WTC11 (cell line): ENCODE measurements at regions not wholly inside any gene's neighbourhood (a gene's known extent, or its start where the extent isn't known, plus 50 kb on each side); places are given as distances from the start of the nearest gene placed in this dataset.
A peak's percentile ranks its signal among the peaks of the same experiment; 100 is the strongest.

Experiments
- ATAC-seq: fragments of 200-7000 bp; cut with Tn5 transposase; 2 replicates; pipeline ENCODE4 v1.10.0; 2021; ENCODE audit warnings: mild to moderate bottlenecking, moderate library complexity
- CTCF ChIA-PET: fragments of 300-600 bp; sonication (Branson Sonifier 250); formaldehyde crosslinking; loops from one replicate; lab custom pipeline; 2021; ENCODE audit warnings: antibody characterized with exemption; lab: Charles Lee
- POLR2A ChIA-PET: fragments of 350-600 bp; sonication (Branson Sonifier 250); formaldehyde crosslinking; loops from one replicate; lab custom pipeline; 2021; ENCODE audit warnings: antibody characterized with exemption; lab: Charles Lee
- DNase-seq: peaks from one replicate; pipeline ENCODE4 v3.0.0; 2021; ENCODE audit warnings: low spot score
- H3K27ac Mint-ChIP-seq: 2 replicates; pipeline ENCODE4 v1.8.0; 2021; ENCODE audit warnings: mixed read lengths
- H3K27me3 Mint-ChIP-seq: 2 replicates; pipeline ENCODE4 v1.8.0; 2021; ENCODE audit warnings: low read depth, mild to moderate bottlenecking, moderate library complexity, mixed read lengths
- H3K36me3 Mint-ChIP-seq: 2 replicates; pipeline ENCODE4 v1.8.0; 2021; ENCODE audit warnings: mixed read lengths
- H3K4me1 Mint-ChIP-seq: 2 replicates; pipeline ENCODE4 v1.8.0; 2022; ENCODE audit warnings: mixed read lengths
- H3K4me3 Mint-ChIP-seq: 2 replicates; pipeline ENCODE4 v1.8.0; 2021; ENCODE audit warnings: mild to moderate bottlenecking, moderate library complexity, mixed read lengths
- H3K9me3 Mint-ChIP-seq: 2 replicates; pipeline ENCODE4 v1.8.0; 2021; ENCODE audit warnings: mixed read lengths
- ATF3 ChIP-seq: sonication (generic); formaldehyde crosslinking; conservative IDR thresholded peaks from 2 replicates; pipeline ENCODE4 v1.8.1; 2022; ENCODE audit warnings: mild to moderate bottlenecking, missing genetic modification reagents
- ETV6 ChIP-seq: sonication (generic); formaldehyde crosslinking; IDR thresholded peaks from 2 replicates; pipeline ENCODE4 v1.8.1; 2022; ENCODE audit warnings: mild to moderate bottlenecking, missing genetic modification reagents
- FOXP1 ChIP-seq: sonication (generic); formaldehyde crosslinking; IDR thresholded peaks from 2 replicates; pipeline ENCODE4 v1.8.0; 2022; ENCODE audit warnings: missing genetic modification reagents, mild to moderate bottlenecking, moderate library complexity, borderline replicate concordance
- GABPB1 ChIP-seq: sonication (generic); formaldehyde crosslinking; IDR thresholded peaks from 2 replicates; pipeline ENCODE4 v1.8.1; 2023; ENCODE audit warnings: mild to moderate bottlenecking, missing genetic modification reagents
- IRF1 ChIP-seq: sonication (generic); formaldehyde crosslinking; IDR thresholded peaks from 2 replicates; pipeline ENCODE4 v1.8.0; 2023; ENCODE audit warnings: missing genetic modification reagents
- IRF2 ChIP-seq: sonication (generic); formaldehyde crosslinking; IDR thresholded peaks from 2 replicates; pipeline ENCODE4 v1.8.0; 2022; ENCODE audit warnings: low read depth, missing genetic modification reagents, borderline replicate concordance
- JUN ChIP-seq: sonication (generic); formaldehyde crosslinking; IDR thresholded peaks from 2 replicates; pipeline ENCODE4 v1.8.0; 2023; ENCODE audit warnings: mild to moderate bottlenecking, missing genetic modification reagents
- NFATC4 ChIP-seq: fragments of 250-450 bp; sonication (Bioruptor Pico); IDR thresholded peaks from 2 replicates; pipeline ENCODE4 v1.9.0; 2021; ENCODE audit warnings: mild to moderate bottlenecking
- NFE2L1 ChIP-seq: sonication (generic); formaldehyde crosslinking; IDR thresholded peaks from 2 replicates; pipeline ENCODE4 v1.8.1; 2023; ENCODE audit warnings: missing genetic modification reagents
- NR1H2 ChIP-seq: sonication (generic); formaldehyde crosslinking; IDR thresholded peaks from 2 replicates; pipeline ENCODE4 v1.9.0; 2021; ENCODE audit warnings: mild to moderate bottlenecking, moderate library complexity, missing genetic modification reagents
- NR2C2 ChIP-seq: sonication (generic); formaldehyde crosslinking; IDR thresholded peaks from 2 replicates; pipeline ENCODE4 v1.8.0; 2022; ENCODE audit warnings: mild to moderate bottlenecking, missing genetic modification reagents
- OVOL2 ChIP-seq: fragments of 250-450 bp; sonication (Bioruptor Pico); IDR thresholded peaks from 2 replicates; pipeline ENCODE4 v1.9.0; 2021; ENCODE audit warnings: mild to moderate bottlenecking, borderline replicate concordance
- PRDM15 ChIP-seq: sonication (generic); formaldehyde crosslinking; IDR thresholded peaks from 2 replicates; pipeline ENCODE4 v1.8.0; 2022; ENCODE audit warnings: missing genetic modification reagents
- PREB ChIP-seq: sonication (generic); formaldehyde crosslinking; IDR thresholded peaks from 2 replicates; pipeline ENCODE4 v1.8.1; 2022; ENCODE audit warnings: mild to moderate bottlenecking, missing genetic modification reagents, moderate library complexity, borderline replicate concordance
- SMAD3 ChIP-seq: sonication (generic); formaldehyde crosslinking; IDR thresholded peaks from 2 replicates; pipeline ENCODE4 v1.8.0; 2022; ENCODE audit warnings: missing genetic modification reagents, mild to moderate bottlenecking, borderline replicate concordance
- SP1 ChIP-seq: sonication (generic); formaldehyde crosslinking; conservative IDR thresholded peaks from 2 replicates; pipeline ENCODE4 v1.8.1; 2022; ENCODE audit warnings: missing genetic modification reagents
- STAT6 ChIP-seq: sonication (generic); formaldehyde crosslinking; conservative IDR thresholded peaks from 2 replicates; pipeline ENCODE4 v1.8.1; 2023; ENCODE audit warnings: mild to moderate bottlenecking, low read depth, missing genetic modification reagents, moderate library complexity
- TEAD4 ChIP-seq: sonication (generic); formaldehyde crosslinking; IDR thresholded peaks from 2 replicates; pipeline ENCODE4 v1.8.0; 2022; ENCODE audit warnings: mild to moderate bottlenecking, missing genetic modification reagents
- ZMAT4 ChIP-seq: fragments of 250-450 bp; sonication (Bioruptor Pico); IDR thresholded peaks from 2 replicates; pipeline ENCODE4 v1.9.0; 2021; ENCODE audit warnings: mild to moderate bottlenecking
- ZNF138 ChIP-seq: sonication (generic); formaldehyde crosslinking; conservative IDR thresholded peaks from 2 replicates; pipeline ENCODE4 v1.8.1; 2022; ENCODE audit warnings: mild to moderate bottlenecking, moderate library complexity, missing genetic modification reagents
- ZNF232 ChIP-seq: sonication (generic); formaldehyde crosslinking; IDR thresholded peaks from 2 replicates; pipeline ENCODE4 v1.8.0; 2022; ENCODE audit warnings: mild to moderate bottlenecking, missing genetic modification reagents
- TF ChIP-seq, protein P1 (sequence below): sonication (generic); formaldehyde crosslinking; IDR thresholded peaks from 2 replicates; pipeline ENCODE4 v1.8.1; 2023; ENCODE audit warnings: mild to moderate bottlenecking, missing genetic modification reagents
- TF ChIP-seq, protein P2 (sequence below): fragments of 250-450 bp; sonication (Bioruptor Pico); conservative IDR thresholded peaks from 2 replicates; pipeline ENCODE4 v1.9.0; 2021; ENCODE audit warnings: mild to moderate bottlenecking

GRCh38 chr3:187521546-187521945 is 148.6 kb downstream of the SST start:
- peaks cover 9% of the 10 kb centered on the region; the same call in 1 of the 2 replicates for H3K9me3 Mint-ChIP-seq
- no peak for ATAC-seq
- no peak overlapping the region for H3K4me3 Mint-ChIP-seq
- peaks cover 40% of the 10 kb centered on the region for H3K4me1 Mint-ChIP-seq
- ChIA-PET CTCF (no interaction called here), POLR2A (interaction anchor here (0.7 kb wide), 1 partner anchor 1723 kb away, joined by 6 read pairs; no protein-coding TSS in a partner anchor)
- H3K27me3 Mint-ChIP-seq: no peaks in the 10 kb centered on the region
- no peak overlapping the region for H3K27ac Mint-ChIP-seq
- no peak for DNase-seq
- TF ChIP-seq TEAD4: no peak
- TF ChIP-seq FOXP1: no peak
- no peak for TF ChIP-seq NFE2L1 (CRISPR knock-in tag)
- no peak for TF ChIP-seq SMAD3 (CRISPR knock-in tag)
- TF ChIP-seq, protein P1, sequence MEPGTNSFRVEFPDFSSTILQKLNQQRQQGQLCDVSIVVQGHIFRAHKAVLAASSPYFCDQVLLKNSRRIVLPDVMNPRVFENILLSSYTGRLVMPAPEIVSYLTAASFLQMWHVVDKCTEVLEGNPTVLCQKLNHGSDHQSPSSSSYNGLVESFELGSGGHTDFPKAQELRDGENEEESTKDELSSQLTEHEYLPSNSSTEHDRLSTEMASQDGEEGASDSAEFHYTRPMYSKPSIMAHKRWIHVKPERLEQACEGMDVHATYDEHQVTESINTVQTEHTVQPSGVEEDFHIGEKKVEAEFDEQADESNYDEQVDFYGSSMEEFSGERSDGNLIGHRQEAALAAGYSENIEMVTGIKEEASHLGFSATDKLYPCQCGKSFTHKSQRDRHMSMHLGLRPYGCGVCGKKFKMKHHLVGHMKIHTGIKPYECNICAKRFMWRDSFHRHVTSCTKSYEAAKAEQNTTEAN: no peak
- TF ChIP-seq SP1 (CRISPR knock-in tag): no peak
- no peak for TF ChIP-seq NFATC4 (CRISPR knock-in tag)
- TF ChIP-seq ZMAT4: no peak
- TF ChIP-seq GABPB1 (CRISPR knock-in tag): no peak
- TF ChIP-seq NR1H2 (CRISPR knock-in tag): no peak
- no peak for TF ChIP-seq ZNF232 (CRISPR knock-in tag)
- no peak for TF ChIP-seq PRDM15 (CRISPR knock-in tag)
- no peak for TF ChIP-seq OVOL2 (CRISPR knock-in tag)
- no peak for TF ChIP-seq JUN (CRISPR knock-in tag)
- no peak for TF ChIP-seq ATF3 (CRISPR knock-in tag)
- TF ChIP-seq IRF1 (CRISPR knock-in tag): no peak
- no peak for TF ChIP-seq ETV6 (CRISPR knock-in tag)
- no peak for TF ChIP-seq ZNF138 (CRISPR knock-in tag)
- no peaks in the 10 kb centered on the region for H3K36me3 Mint-ChIP-seq

DNA sequence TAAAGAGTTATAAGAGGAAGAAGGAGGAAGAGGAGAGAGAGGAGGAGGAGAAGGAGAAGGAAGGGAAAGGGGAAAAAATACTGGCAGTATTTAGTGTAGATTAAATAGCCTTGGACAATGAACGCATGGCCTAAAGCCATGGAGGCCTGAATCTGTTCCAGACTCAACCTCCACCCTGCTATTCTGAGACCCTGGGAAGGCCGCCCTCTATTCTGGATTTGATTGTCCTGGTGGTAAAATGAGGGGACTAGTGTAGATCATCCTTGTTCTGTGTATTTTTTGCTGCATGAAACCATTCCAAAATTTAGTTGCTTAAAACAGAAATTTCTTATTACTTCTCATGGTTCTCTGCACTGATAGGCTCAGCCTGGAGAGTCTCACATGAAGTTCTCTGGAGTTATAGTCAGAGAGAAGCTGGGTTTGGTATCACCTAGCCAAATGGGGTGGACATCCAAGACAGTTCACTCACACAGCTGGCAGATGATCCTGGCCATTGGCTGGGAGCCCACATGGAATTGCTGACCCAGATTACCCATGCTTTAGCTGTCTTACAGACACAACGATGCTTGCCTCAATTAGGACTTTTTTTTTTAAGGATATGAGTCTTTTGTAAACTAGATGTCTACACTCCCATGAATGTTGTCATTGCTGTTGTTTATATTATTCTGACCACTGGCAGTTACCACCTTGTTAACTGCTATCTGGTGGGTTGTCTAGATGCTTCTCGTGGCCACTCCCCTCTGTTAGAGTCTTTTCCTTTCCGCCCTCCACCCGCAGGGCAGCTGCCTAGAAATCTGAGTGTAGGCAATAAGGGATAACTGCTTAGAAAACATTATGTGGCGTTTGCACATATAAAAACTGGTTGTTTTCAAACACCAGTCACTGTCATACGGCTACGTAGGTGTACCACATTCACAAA is 149.9 kb downstream of the SST start:
- POLR2A ChIA-PET: no interaction called here
- no peak for ATAC-seq
- peaks cover 40% of the 10 kb centered on the region for H3K4me1 Mint-ChIP-seq
- peak overlapping the region; percentile 95 for H3K27ac Mint-ChIP-seq
- peaks cover 14% of the 10 kb centered on the region for H3K9me3 Mint-ChIP-seq
- peaks cover 4% of the 10 kb centered on the region; the same call in 1 of the 2 replicates for H3K36me3 Mint-ChIP-seq
- H3K4me3 Mint-ChIP-seq: no peak overlapping the region
- CTCF ChIA-PET: interaction anchor here (2.4 kb wide), 1 partner anchor 201 kb away, joined by 12 read pairs; no protein-coding TSS in a partner anchor
- DNase-seq: no peak
- H3K27me3 Mint-ChIP-seq: no peaks in the 10 kb centered on the region; the same call in 1 of the 2 replicates
- TF ChIP-seq PREB (CRISPR knock-in tag) (no peak), IRF2 (CRISPR knock-in tag) (no peak), NR2C2 (CRISPR knock-in tag) (no peak), STAT6 (CRISPR knock-in tag) (no peak)
- TF ChIP-seq, protein P2, sequence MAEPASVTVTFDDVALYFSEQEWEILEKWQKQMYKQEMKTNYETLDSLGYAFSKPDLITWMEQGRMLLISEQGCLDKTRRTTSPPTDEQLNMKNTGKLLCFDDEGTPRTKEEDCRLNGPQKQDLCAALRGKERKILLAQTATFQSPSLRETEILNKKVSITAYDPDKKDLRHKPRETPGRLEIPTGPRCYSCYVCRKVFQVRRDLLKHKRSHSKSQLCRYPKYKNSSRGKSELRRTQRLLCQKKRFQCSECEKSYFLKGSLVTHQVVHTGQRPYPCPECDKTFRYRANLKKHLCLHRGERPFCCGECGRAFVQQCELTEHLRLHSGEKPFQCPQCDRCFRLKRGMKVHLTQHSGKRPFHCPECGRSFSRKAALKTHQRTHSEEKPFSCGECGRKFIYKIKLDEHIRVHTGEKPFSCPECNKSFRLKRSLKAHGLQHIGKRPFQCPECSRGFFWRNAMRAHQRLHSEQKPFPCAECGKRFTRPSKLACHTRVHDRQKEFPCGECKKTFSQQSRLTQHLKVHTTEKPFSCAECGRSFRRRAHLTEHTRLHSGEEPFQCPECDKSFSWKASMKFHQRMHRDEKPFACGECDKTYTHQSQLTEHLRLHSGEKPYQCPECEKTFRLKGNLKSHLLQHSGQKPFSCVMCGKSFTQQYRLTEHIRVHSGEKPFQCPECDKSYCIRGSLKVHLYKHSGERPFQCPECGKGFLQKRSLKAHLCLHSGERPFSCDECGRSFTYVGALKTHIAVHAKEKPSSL: no peak
